ENCODE measurements at regions not wholly inside any gene's neighbourhood (a gene's known extent, or its start where the extent isn't known, plus 50 kb on each side); places are given as distances from the start of the nearest gene placed in this dataset.

DNA sequence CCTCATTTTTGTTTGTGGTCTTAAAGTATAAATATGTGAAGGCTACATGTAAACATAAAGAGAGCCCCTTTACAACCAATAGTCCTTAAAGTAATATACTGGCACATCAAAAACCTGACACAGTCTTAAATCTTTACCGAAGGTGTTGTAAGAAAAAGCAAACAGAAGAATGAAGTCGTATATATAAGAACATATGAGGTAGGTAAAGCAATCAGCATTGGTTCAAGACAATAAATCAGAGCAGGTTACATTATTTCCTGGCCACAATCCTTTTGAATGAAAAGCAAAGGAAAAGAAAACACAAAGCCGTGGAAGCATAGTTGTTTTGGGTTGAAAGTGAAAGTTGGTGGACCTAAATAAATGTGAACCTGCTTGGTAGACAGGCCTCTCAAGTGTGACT, 183.7 kb upstream of the STXBP6 start:
- ATAC-seq (no peak), DNase-seq (no peak)
- Mint-ChIP-seq H3K27me3 (peaks cover 5% of the 10 kb centered on the region), H3K4me3 (no peak overlapping the region), H3K36me3 (ENCODE audit: low read depth) (no peaks in the 10 kb centered on the region), H3K4me1 (no peaks in the 10 kb centered on the region), H3K27ac (no peak overlapping the region)
- no peaks in the 10 kb centered on the region for H3K9me3 ChIP-seq (ENCODE audit: control insufficient read depth, low read length, poor library complexity, severe bottlenecking)

DNA sequence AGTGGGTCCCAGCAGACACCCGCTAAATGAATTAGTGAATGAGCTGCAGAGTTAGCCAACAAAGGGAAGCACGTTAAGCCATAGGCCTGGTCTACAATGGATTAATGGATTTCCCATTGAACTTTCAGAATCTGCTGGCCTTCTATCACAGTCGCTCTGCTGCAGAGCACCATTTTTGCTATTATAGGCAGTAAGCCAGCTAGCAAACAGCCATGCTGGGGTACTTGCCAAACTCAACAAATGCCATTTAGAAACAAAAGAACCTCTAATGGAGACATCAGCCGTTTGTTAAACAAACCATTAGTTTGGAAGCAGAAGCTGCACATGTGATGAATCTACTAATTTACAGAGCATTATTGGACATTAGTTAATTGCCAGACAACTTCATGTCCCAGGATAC, 181.1 kb upstream of the STXBP6 start:
- H3K9me3 ChIP-seq (ENCODE audit: control insufficient read depth, low read length, poor library complexity, severe bottlenecking) = no peaks in the 10 kb centered on the region
- no peaks in the 10 kb centered on the region for H3K27me3 Mint-ChIP-seq
- H3K4me3 Mint-ChIP-seq = no peak overlapping the region
- DNase-seq (no peak), ATAC-seq (no peak)
- H3K36me3 Mint-ChIP-seq (ENCODE audit: low read depth) = no peaks in the 10 kb centered on the region
- no peak overlapping the region for H3K27ac Mint-ChIP-seq
- H3K4me1 Mint-ChIP-seq = no peaks in the 10 kb centered on the region

DNA sequence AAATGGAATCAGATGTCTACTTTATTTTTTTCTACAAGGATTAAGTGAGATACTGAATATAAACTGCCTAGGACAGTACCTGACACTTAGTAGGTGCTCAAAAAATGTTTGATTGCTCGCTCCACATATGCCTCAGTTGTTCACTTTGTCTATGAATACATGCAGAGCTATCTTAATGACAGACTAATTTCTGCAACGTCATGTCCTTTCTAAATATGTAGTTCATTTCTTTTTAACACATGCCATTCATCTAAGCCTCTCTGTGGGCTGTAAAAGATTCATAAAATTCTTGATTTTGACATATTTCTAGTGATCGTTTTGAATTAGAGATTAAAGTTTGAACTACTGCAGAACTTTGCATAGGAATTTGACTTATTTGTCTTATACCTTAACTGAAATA, 176.3 kb upstream of the STXBP6 start:
- ATAC-seq (no peak), DNase-seq (no peak)
- Mint-ChIP-seq H3K27ac (no peak overlapping the region), H3K27me3 (no peaks in the 10 kb centered on the region), H3K4me1 (no peaks in the 10 kb centered on the region), H3K4me3 (no peak overlapping the region), H3K36me3 (ENCODE audit: low read depth) (no peaks in the 10 kb centered on the region)
- H3K9me3 ChIP-seq (ENCODE audit: control insufficient read depth, low read length, poor library complexity, severe bottlenecking) = no peaks in the 10 kb centered on the region

DNA sequence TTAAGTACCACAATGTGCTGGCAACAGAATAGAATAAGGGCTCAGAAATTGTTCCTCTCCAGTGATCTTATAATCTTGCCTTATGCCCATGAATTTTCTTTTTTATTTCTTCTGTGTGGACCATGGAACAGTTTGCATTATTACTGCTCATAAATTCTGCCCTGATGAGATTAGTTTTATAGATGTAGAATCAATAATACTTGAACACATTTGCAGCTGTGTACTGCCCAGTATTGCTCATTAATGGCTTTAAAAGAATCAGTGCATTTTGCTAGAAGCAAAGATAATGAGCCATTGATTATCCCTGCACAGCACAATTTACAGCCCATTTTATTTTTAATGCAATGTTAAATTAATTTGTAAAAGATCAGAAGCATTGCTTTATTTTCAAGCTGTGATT, 172.3 kb upstream of the STXBP6 start:
- no peaks in the 10 kb centered on the region for H3K27me3 Mint-ChIP-seq
- H3K4me1 Mint-ChIP-seq = no peaks in the 10 kb centered on the region
- no peaks in the 10 kb centered on the region for H3K36me3 Mint-ChIP-seq (ENCODE audit: low read depth)
- DNase-seq (no peak), ATAC-seq (no peak)
- no peaks in the 10 kb centered on the region for H3K9me3 ChIP-seq (ENCODE audit: control insufficient read depth, low read length, poor library complexity, severe bottlenecking)
- H3K4me3 Mint-ChIP-seq = no peak overlapping the region
- no peak overlapping the region for H3K27ac Mint-ChIP-seq

DNA sequence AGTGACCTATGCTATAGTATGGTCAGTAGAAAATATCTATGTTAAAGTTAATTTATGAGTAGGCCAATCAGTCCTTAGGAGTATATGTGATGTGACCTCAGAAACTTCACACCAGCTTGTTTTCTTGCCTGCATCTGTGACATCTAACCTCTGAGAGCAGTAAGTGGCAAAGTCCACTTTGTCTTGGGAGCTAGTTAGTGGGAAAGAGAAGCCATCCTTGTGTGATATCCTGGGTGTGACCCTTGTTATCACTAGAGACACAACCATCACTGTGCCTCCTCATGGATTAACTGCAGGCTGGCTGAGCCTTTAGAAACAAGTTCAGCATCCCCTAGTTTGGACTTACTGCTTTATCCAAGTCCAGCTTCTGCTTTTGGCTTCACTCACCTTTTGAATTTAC, 170.6 kb upstream of the STXBP6 start:
- H3K4me1 Mint-ChIP-seq = no peaks in the 10 kb centered on the region
- ATAC-seq = no peak

DNA sequence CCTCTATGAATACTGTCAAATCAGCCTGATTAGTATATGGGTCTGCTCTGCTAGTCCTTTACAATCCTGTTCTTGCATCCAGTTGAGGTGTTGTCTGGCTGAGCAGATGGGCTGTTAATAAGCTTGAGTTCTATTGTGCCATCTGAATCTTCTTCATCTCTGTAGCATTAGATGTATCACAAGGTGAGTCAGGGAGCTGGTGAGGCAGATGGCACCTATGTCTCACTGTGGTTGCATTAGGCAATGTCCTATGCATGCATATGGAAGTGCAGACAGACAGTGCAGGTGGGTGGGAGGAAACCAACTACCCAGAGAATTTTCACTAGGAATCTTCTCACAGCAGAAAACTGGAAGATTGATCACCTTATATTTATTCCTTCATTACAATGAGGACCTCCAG, 165.7 kb upstream of the STXBP6 start:
- DNase-seq (no peak), ATAC-seq (no peak)
- H3K9me3 ChIP-seq (ENCODE audit: control insufficient read depth, low read length, poor library complexity, severe bottlenecking) = no peaks in the 10 kb centered on the region
- H3K36me3 Mint-ChIP-seq (ENCODE audit: low read depth) = no peaks in the 10 kb centered on the region
- H3K4me3 Mint-ChIP-seq = no peak overlapping the region
- H3K27me3 Mint-ChIP-seq = no peaks in the 10 kb centered on the region
- H3K4me1 Mint-ChIP-seq = no peaks in the 10 kb centered on the region
- no peak overlapping the region for H3K27ac Mint-ChIP-seq

More for the DNA sequence above, 170.6 kb upstream of the STXBP6 start:
- Mint-ChIP-seq H3K4me3 (no peak overlapping the region), H3K27me3 (no peaks in the 10 kb centered on the region), H3K27ac (no peak overlapping the region), H3K36me3 (ENCODE audit: low read depth) (no peaks in the 10 kb centered on the region)
- DNase-seq = no peak
- H3K9me3 ChIP-seq (ENCODE audit: control insufficient read depth, low read length, poor library complexity, severe bottlenecking) = no peaks in the 10 kb centered on the region

DNA sequence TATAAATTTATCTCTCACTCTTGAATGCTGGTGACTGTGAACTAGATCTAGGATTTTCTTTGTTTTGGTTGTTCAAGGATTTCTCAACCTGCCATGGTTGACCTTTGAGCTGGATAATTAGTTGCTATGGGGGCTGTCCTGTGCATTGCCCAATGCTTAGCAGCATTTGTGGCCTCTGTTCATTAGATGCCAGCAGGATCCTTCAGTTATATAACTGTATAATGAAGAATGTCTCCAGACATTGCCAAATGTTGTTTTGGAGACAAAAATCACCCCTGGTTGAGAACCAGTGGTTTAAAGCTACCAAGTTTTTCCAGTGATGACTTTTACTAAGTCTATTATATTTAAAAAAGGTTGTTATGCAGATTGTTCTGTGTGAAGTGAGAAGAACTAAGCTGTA, 147.9 kb upstream of the STXBP6 start:
- no peak for DNase-seq
- H3K4me3 Mint-ChIP-seq = no peak overlapping the region
- H3K4me1 Mint-ChIP-seq = no peaks in the 10 kb centered on the region
- H3K27me3 Mint-ChIP-seq = no peaks in the 10 kb centered on the region
- no peaks in the 10 kb centered on the region for H3K36me3 Mint-ChIP-seq (ENCODE audit: low read depth)
- no peak for ATAC-seq
- H3K9me3 ChIP-seq (ENCODE audit: control insufficient read depth, low read length, poor library complexity, severe bottlenecking) = no peaks in the 10 kb centered on the region
- no peak overlapping the region for H3K27ac Mint-ChIP-seq

DNA sequence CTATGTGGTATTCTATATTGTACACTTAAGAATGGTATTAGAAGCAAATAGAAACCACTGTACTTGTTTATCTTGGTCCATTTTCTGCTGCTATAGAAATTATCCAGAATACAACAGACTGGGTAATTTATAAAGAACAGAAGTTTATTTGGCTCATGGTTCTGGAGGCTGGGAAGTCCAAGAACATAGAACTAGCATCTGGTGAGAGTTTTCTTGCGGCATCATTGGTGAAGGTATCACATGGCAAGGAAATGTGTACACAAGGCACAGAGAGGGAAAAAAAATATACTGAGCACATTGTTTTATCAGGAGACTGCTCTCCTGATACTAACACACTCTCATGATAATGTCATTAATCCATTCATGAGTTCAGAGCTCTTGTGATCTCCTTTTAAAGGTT, 130.3 kb upstream of the STXBP6 start:
- H3K4me1 Mint-ChIP-seq = no peaks in the 10 kb centered on the region
- H3K36me3 Mint-ChIP-seq (ENCODE audit: low read depth) = no peaks in the 10 kb centered on the region
- ATAC-seq (no peak), DNase-seq (no peak)
- H3K27ac Mint-ChIP-seq = no peak overlapping the region
- no peaks in the 10 kb centered on the region for H3K9me3 ChIP-seq (ENCODE audit: control insufficient read depth, low read length, poor library complexity, severe bottlenecking)
- no peak overlapping the region for H3K4me3 Mint-ChIP-seq
- H3K27me3 Mint-ChIP-seq = peaks cover 12% of the 10 kb centered on the region

DNA sequence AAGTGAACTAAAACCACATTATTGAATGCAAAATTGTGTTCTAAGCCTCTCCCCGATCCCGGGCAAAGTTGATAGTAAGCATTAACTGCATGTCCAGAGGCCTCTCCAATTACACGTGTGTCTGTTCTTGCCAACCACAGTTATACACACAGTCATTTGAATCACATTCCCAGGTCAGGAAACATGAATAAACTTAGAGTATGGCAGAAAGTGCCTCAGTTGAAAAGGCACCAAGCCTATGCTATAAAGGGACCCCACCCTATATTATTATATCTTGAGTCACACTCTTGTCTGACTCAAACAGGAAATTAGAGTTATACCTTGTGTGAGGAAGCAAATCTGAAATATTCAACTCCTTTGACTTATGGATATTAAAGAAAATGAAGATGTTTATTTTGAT, 128.3 kb upstream of the STXBP6 start:
- no peaks in the 10 kb centered on the region for H3K4me1 Mint-ChIP-seq
- DNase-seq (no peak), ATAC-seq (no peak)
- no peak overlapping the region for H3K4me3 Mint-ChIP-seq
- H3K9me3 ChIP-seq (ENCODE audit: control insufficient read depth, low read length, poor library complexity, severe bottlenecking) = no peaks in the 10 kb centered on the region
- peaks cover 12% of the 10 kb centered on the region for H3K27me3 Mint-ChIP-seq
- no peak overlapping the region for H3K27ac Mint-ChIP-seq
- no peaks in the 10 kb centered on the region for H3K36me3 Mint-ChIP-seq (ENCODE audit: low read depth)

DNA sequence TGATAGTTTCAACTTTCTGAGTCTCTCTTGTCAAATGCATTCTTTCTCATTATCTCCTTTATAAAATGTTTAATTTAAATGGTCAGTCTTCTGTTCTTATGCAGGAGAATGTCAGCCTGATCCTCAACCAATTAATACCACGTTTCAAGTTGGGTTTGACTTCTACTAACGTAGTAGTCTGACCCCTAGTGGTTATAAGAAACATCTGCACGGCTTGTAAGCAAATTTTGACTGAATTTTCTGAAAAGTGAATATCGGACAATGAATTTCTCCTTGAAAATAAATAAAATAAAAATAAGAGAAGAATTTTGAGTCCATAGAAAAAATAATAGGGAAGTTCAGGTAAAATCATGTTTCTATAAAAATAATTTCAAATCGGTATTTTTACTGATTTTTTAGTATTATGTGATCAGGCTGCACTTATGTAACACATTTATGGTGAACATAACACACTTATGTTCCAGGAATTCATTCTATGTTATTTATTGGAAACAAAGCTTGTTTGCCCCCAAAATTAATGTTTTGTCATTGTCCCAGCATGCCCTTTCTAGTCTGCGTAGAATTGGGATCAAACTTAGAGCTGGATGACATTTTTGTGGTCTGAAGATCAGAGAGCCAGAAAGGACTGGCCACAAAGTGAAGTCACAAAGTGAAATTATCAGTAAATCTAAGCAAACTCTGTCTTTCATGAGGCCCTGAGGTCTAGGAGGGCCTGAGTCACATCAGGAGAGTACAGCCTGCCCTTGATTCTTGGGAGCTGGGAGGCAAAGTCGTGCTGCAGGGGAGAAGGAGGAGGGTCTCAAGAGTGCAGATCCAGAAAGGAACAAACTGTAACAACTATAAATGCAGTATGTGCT, 101.2 kb upstream of the STXBP6 start:
- peaks cover 2% of the 10 kb centered on the region for H3K4me1 Mint-ChIP-seq
- no peaks in the 10 kb centered on the region for H3K36me3 Mint-ChIP-seq (ENCODE audit: low read depth)
- peaks cover 33% of the 10 kb centered on the region for H3K27me3 Mint-ChIP-seq
- ATAC-seq (no peak), DNase-seq (no peak)
- no peaks in the 10 kb centered on the region for H3K9me3 ChIP-seq (ENCODE audit: control insufficient read depth, low read length, poor library complexity, severe bottlenecking)
- no peak overlapping the region for H3K4me3 Mint-ChIP-seq
- H3K27ac Mint-ChIP-seq = no peak overlapping the region

DNA sequence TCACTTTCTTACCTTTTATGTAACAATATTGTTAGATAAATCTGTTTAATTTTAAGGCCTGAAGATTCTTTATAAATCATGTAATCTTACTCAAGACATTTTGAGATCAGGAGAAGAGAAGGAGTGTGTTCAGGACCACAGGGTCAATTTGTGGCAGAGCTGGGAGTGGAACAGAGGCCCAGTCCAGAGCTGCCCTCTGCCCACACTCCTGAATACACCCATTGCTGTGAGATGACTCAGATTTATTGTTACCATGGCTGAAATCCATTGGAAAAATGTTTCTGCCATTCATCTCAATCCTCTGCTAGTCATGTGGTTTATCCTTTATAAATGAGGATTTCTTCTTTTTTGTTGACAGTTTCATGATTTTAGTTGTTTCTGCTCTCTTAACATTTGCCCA, 100.5 kb upstream of the STXBP6 start:
- ATAC-seq (no peak), DNase-seq (no peak)
- peaks cover 27% of the 10 kb centered on the region for H3K27me3 Mint-ChIP-seq
- no peaks in the 10 kb centered on the region for H3K36me3 Mint-ChIP-seq (ENCODE audit: low read depth)
- no peaks in the 10 kb centered on the region for H3K9me3 ChIP-seq (ENCODE audit: control insufficient read depth, low read length, poor library complexity, severe bottlenecking)
- no peak overlapping the region for H3K4me3 Mint-ChIP-seq
- peaks cover 2% of the 10 kb centered on the region for H3K4me1 Mint-ChIP-seq
- no peak overlapping the region for H3K27ac Mint-ChIP-seq

DNA sequence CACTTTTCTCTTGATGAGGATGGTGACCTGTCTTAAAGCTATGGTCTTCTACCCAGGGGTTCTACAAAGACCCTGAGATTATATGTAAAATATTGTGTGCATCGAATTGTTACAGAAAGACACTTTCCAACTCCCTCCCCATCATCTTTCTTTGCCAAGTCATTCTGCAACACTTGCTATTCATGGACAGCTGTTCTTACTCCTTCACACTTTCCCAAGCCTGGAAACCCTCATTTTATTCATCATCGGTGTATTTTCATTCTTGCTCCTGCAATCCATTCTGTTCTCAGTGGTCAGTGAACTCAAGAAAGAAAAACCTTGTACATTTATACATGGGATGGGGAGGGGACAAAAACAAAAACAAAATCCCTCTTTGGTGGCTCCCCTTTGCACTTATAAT, 90.5 kb upstream of the STXBP6 start:
- H3K36me3 Mint-ChIP-seq (ENCODE audit: low read depth) = no peaks in the 10 kb centered on the region
- H3K27ac Mint-ChIP-seq = no peak overlapping the region
- H3K9me3 ChIP-seq (ENCODE audit: control insufficient read depth, low read length, poor library complexity, severe bottlenecking) = no peaks in the 10 kb centered on the region
- H3K4me1 Mint-ChIP-seq = no peaks in the 10 kb centered on the region
- DNase-seq (no peak), ATAC-seq (no peak)
- peaks cover 16% of the 10 kb centered on the region for H3K27me3 Mint-ChIP-seq
- H3K4me3 Mint-ChIP-seq = no peak overlapping the region

DNA sequence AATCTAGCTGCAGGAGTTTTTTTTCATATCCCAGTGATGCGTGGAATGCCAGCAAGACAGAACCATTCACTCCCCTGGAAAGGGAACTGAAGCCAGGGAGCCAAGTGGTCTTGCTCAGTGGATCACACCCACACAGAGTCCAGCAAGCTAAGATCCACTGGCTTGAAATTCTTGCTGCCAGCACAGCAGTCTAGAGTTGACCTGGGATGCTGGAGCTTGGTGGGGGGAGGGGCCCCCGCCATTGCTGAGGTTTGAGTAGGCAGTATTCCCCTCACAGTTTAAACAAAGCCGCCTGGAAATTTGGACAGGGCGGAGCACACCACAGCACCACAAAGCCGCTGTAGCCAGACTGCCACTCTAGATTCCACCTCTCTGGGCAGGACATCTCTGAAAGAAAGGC, 86.9 kb upstream of the STXBP6 start:
- peaks cover 6% of the 10 kb centered on the region for H3K4me1 Mint-ChIP-seq
- H3K27ac Mint-ChIP-seq = no peak overlapping the region
- no peak for DNase-seq
- peaks cover 52% of the 10 kb centered on the region for H3K27me3 Mint-ChIP-seq
- no peak for ATAC-seq
- H3K4me3 Mint-ChIP-seq = no peak overlapping the region
- H3K36me3 Mint-ChIP-seq (ENCODE audit: low read depth) = peaks cover 4% of the 10 kb centered on the region
- no peaks in the 10 kb centered on the region for H3K9me3 ChIP-seq (ENCODE audit: control insufficient read depth, low read length, poor library complexity, severe bottlenecking)

DNA sequence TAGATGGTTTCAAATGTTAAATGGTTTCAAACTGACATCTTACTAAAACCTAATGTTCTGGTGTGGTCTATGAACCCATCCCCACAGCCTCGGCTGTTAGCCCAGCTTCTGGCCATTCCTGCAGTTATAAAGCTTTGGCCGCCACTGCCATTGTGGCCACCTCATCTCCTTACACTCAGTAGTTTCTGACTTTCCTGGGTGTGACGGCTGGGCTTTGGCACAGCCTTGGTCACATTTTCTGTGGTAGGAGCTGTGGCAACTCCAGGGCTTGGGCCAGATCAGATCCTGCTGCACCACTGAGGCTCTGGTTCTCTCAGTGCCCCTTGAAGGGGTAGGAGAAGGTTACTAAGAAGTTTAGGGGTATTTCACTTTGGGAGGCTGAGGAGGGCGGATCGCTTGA, 84.2 kb upstream of the STXBP6 start:
- no peak for ATAC-seq
- H3K27me3 Mint-ChIP-seq = peaks cover 58% of the 10 kb centered on the region
- peaks cover 6% of the 10 kb centered on the region for H3K4me1 Mint-ChIP-seq
- no peak for DNase-seq
- H3K36me3 Mint-ChIP-seq (ENCODE audit: low read depth) = peaks cover 4% of the 10 kb centered on the region
- H3K9me3 ChIP-seq (ENCODE audit: control insufficient read depth, low read length, poor library complexity, severe bottlenecking) = no peaks in the 10 kb centered on the region
- no peak overlapping the region for H3K27ac Mint-ChIP-seq
- H3K4me3 Mint-ChIP-seq = no peak overlapping the region

All from T-helper 17 cell (primary cell).